Tibial nerve (tissue), 4 donors: ENCODE measurements at regions not wholly inside any gene's neighbourhood (a gene's known extent, or its start where the extent isn't known, plus 50 kb on each side); places are given as distances from the start of the nearest gene placed in this dataset.

ENCODE experiments used
- CTCF ChIP-seq, 5 experiments: fragments of 200-600 bp in 3 of 5; fragments of 450-650 bp in 2 of 5; sonication (generic) in 3 of 5; IDR thresholded peaks; one replicate each; pipeline ENCODE4 v1.5.1; 2016 to 2019; ENCODE audit warnings: antibody characterized with exemption in 5 of 5, mild to moderate bottlenecking in 3 of 5, moderate library complexity in 2 of 5
- EP300 ChIP-seq, 2 donors: sonication (generic); formaldehyde crosslinking; IDR thresholded peaks; one replicate each; pipeline ENCODE4 v1.6.1; 2017; ENCODE audit warnings: antibody characterized with exemption in 2 of 2, mild to moderate bottlenecking in 1 of 2
- POLR2A ChIP-seq, 2 donors: fragments of 450-650 bp; IDR thresholded peaks; one replicate each; pipeline ENCODE4 v1.6.1; 2017; ENCODE audit warnings: antibody characterized with exemption in 2 of 2, mild to moderate bottlenecking in 2 of 2, moderate library complexity in 2 of 2

GRCh38 chr10:129174232-129175014 is 292.6 kb upstream of the MGMT start:
- TF ChIP-seq CTCF (IDR thresholded peaks at IDR 0.05) (no peak), POLR2A (IDR thresholded peaks at IDR 0.05) (no peak), EP300 (IDR thresholded peaks at IDR 0.05) (no peak)
